H9 (cell line): ENCODE measurements at regions not wholly inside any gene's neighbourhood (a gene's known extent, or its start where the extent isn't known, plus 50 kb on each side); places are given as distances from the start of the nearest gene placed in this dataset.

Experiments used
- DNase-seq: peaks from one replicate; pipeline ENCODE4 v3.0.0-alpha.2; 2017
- H2AFZ ChIP-seq: one replicate; pipeline ENCODE4 v1.6.1; 2013; ENCODE audit warnings: mild to moderate bottlenecking, low read length, control low read depth, moderate library complexity
- H2AK5ac ChIP-seq: 2 replicates; pipeline ENCODE4 v1.6.1; 2013; ENCODE audit warnings: low read length, control low read depth, mixed read lengths; ENCODE audit not compliant: insufficient read length
- H2BK120ac ChIP-seq: one replicate; pipeline ENCODE4 v1.6.1; 2013; ENCODE audit warnings: low read depth, mild to moderate bottlenecking, low read length, control low read depth, inconsistent platforms; ENCODE audit not compliant: poor library complexity, severe bottlenecking
- H2BK12ac ChIP-seq: 2 replicates; pipeline ENCODE4 v1.6.1; 2013; ENCODE audit warnings: low read length, control low read depth, mixed read lengths, low read depth; ENCODE audit not compliant: insufficient read length
- H2BK15ac ChIP-seq: 2 replicates; pipeline ENCODE4 v1.6.1; 2013; ENCODE audit warnings: low read depth, low read length, control low read depth
- H2BK20ac ChIP-seq: one replicate; pipeline ENCODE4 v1.6.1; 2013; ENCODE audit warnings: low read depth, mild to moderate bottlenecking, low read length, control low read depth, inconsistent platforms; ENCODE audit not compliant: poor library complexity, severe bottlenecking
- H2BK5ac ChIP-seq: 2 replicates; pipeline ENCODE4 v1.6.1; 2013; ENCODE audit warnings: low read length, control low read depth, mixed read lengths; ENCODE audit not compliant: insufficient read length
- H3K14ac ChIP-seq: 2 replicates; pipeline ENCODE4 v1.6.1; 2013; ENCODE audit warnings: low read length, control low read depth; ENCODE audit not compliant: insufficient read depth
- H3K18ac ChIP-seq: 2 replicates; pipeline ENCODE4 v1.6.1; 2013; ENCODE audit warnings: low read depth, mild to moderate bottlenecking, mixed read lengths, low read length, control low read depth; ENCODE audit not compliant: insufficient read length
- H3K23ac ChIP-seq: 2 replicates; pipeline ENCODE4 v1.6.1; 2013; ENCODE audit warnings: low read length, control low read depth, mixed read lengths, low read depth; ENCODE audit not compliant: insufficient read length
- H3K23me2 ChIP-seq: 2 replicates; pipeline ENCODE4 v1.6.1; 2013; ENCODE audit warnings: low read depth, mild to moderate bottlenecking, mixed read lengths, low read length, control low read depth; ENCODE audit not compliant: insufficient read length, poor library complexity, severe bottlenecking
- H3K27ac ChIP-seq: 2 replicates; pipeline ENCODE4 v1.5.1; 2013; ENCODE audit warnings: low read length, control low read depth, mixed read lengths, low read depth; ENCODE audit not compliant: insufficient read length
- H3K27me3 ChIP-seq: 2 replicates; pipeline ENCODE4 v1.6.1; 2013; ENCODE audit warnings: low read length, control low read depth, inconsistent platforms; ENCODE audit not compliant: insufficient read depth
- H3K4ac ChIP-seq: 2 replicates; pipeline ENCODE4 v1.6.1; 2013; ENCODE audit warnings: low read depth, mild to moderate bottlenecking, control low read depth, inconsistent platforms, low read length, moderate library complexity
- H3K4me1 ChIP-seq: 2 replicates; pipeline ENCODE4 v1.6.1; 2013; ENCODE audit warnings: low read length, control low read depth, inconsistent platforms; ENCODE audit not compliant: insufficient read depth
- H3K4me2 ChIP-seq: 2 replicates; pipeline ENCODE4 v1.6.1; 2013; ENCODE audit warnings: low read length, control low read depth, mixed read lengths; ENCODE audit not compliant: insufficient read length, insufficient read depth
- H3K56ac ChIP-seq: 2 replicates; pipeline ENCODE4 v1.6.1; 2013; ENCODE audit warnings: low read depth, mild to moderate bottlenecking, mixed read lengths, low read length, control low read depth; ENCODE audit not compliant: insufficient read length
- H3K79me1 ChIP-seq: 2 replicates; pipeline ENCODE4 v1.6.1; 2013; ENCODE audit warnings: low read depth, mild to moderate bottlenecking, moderate library complexity, low read length, control low read depth, inconsistent platforms; ENCODE audit not compliant: insufficient read depth, poor library complexity, severe bottlenecking
- H3K79me2 ChIP-seq: 2 replicates; pipeline ENCODE4 v1.6.1; 2013; ENCODE audit warnings: low read length, control low read depth, inconsistent platforms; ENCODE audit not compliant: insufficient read depth
- H3K9ac ChIP-seq: 2 replicates; pipeline ENCODE4 v1.6.1; 2013; ENCODE audit warnings: low read length, control low read depth, mixed read lengths; ENCODE audit not compliant: insufficient read length; ENCODE audit errors: extremely low read depth
- H3K9me3 ChIP-seq: one replicate; pipeline ENCODE4 v1.6.1; 2013; ENCODE audit warnings: low read depth, low read length, inconsistent platforms; ENCODE audit not compliant: control insufficient read depth
- H3T11ph ChIP-seq: one replicate; pipeline ENCODE4 v1.6.1; 2013; ENCODE audit warnings: mild to moderate bottlenecking, low read length, control low read depth, inconsistent platforms
- H4K20me1 ChIP-seq: one replicate; pipeline ENCODE4 v1.6.1; 2013; ENCODE audit not compliant: control insufficient read depth, insufficient read length, insufficient read depth
- H4K5ac ChIP-seq: 2 replicates; pipeline ENCODE4 v1.6.1; 2013; ENCODE audit warnings: low read depth, mild to moderate bottlenecking, mixed read lengths, low read length, control low read depth; ENCODE audit not compliant: insufficient read length
- H4K8ac ChIP-seq: replicated peaks from 2 replicates; pipeline ENCODE4 v1.6.1; 2013; ENCODE audit warnings: low read length, control low read depth, mixed read lengths, low read depth; ENCODE audit not compliant: insufficient read length
- H4K91ac ChIP-seq: 2 replicates; pipeline ENCODE4 v1.6.1; 2013; ENCODE audit warnings: low read depth, mild to moderate bottlenecking, moderate library complexity, mixed read lengths, low read length, control low read depth; ENCODE audit not compliant: insufficient read length
- H3K27ac Mint-ChIP-seq, 3 experiments: 2 replicates in 2 of 3; 3 replicates in 1 of 3; pipeline ENCODE4 v1.8.0; 2020 to 2021; ENCODE audit warnings: mixed read lengths in 3 of 3, mild to moderate bottlenecking in 1 of 3, moderate library complexity in 1 of 3
- H3K27me3 Mint-ChIP-seq: 2 replicates; pipeline ENCODE4 v1.8.0; 2021; ENCODE audit warnings: low read depth, mild to moderate bottlenecking, moderate library complexity, mixed read lengths
- H3K36me3 Mint-ChIP-seq, 3 experiments: 2 replicates in 2 of 3; 3 replicates in 1 of 3; pipeline ENCODE4 v1.8.0; 2020 to 2021; ENCODE audit warnings: low read depth in 3 of 3, mixed read lengths in 3 of 3; ENCODE audit not compliant: insufficient read depth in 1 of 3
- H3K4me1 Mint-ChIP-seq, 2 experiments: 2 replicates each; pipeline ENCODE4 v1.8.0; 2020; ENCODE audit warnings: mixed read lengths in 2 of 2
- H3K4me3 Mint-ChIP-seq, 2 experiments: 2 replicates in 1 of 2; 3 replicates in 1 of 2; pipeline ENCODE4 v1.8.0; 2020 to 2021; ENCODE audit warnings: mild to moderate bottlenecking in 2 of 2, mixed read lengths in 2 of 2, moderate library complexity in 1 of 2
- H3K9me3 Mint-ChIP-seq, 2 experiments: 2 replicates in 1 of 2; 3 replicates in 1 of 2; pipeline ENCODE4 v1.8.0; 2020; ENCODE audit warnings: mild to moderate bottlenecking in 2 of 2, mixed read lengths in 2 of 2, moderate library complexity in 1 of 2
- WGBS: extraction: QIAGEN DNeasy Blood & Tissue Kit; methylation state at CpG from one replicate; pipeline ENCODE4 v1.1.7; 2013; ENCODE audit warnings: missing lambda C conversion rate, low lambda C conversion rate, mixed read lengths; ENCODE audit not compliant: insufficient read length; ENCODE audit errors: extremely low coverage; 5-methylcytosine and 5-hydroxymethylcytosine counted together
- TF ChIP-seq, protein P1 (sequence below): fragments of 200-600 bp; sonication (generic); conservative IDR thresholded peaks from 3 replicates; pipeline ENCODE4 v1.8.0; 2021; ENCODE audit warnings: antibody characterized with exemption, mild to moderate bottlenecking

DNA sequence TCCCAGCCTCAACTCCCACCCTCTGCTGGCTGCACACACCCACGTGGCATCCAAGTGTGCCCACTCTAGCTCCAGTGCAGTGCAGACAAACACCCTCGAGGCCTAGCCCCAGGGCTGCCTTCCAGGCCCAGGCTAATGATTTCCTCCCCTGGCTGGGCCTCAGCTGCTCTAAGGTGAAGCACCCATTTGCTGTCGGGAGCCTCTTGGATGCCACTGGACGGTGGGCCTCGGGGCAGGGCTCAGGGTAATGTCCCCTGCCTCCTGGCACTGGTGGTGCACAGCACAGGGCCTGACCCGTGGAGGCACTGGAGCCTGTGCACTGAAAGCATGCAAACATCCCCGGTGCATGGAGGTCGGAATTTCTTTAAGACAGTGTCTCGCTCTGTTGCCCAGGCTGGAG, 635.2 kb downstream of the TBC1D22A start:
- H4K5ac ChIP-seq: no peak overlapping the region

More for the DNA sequence above, 635.2 kb downstream of the TBC1D22A start:
- Histone ChIP-seq H2BK20ac (no peak overlapping the region), H3K23ac (no peak overlapping the region), H2BK12ac (no peak overlapping the region), H2AK5ac (no peak overlapping the region), H3K9me3 (peaks cover 97% of the 10 kb centered on the region), H2BK5ac (no peak overlapping the region), H3K4me2 (no peak overlapping the region), H3K9ac (no peak overlapping the region), H3K4ac (no peak overlapping the region), H3K79me2 (no peaks in the 10 kb centered on the region), H2AFZ (no peak overlapping the region), H3K56ac (no peak overlapping the region), H4K8ac (no peak overlapping the region), H3K18ac (no peak overlapping the region), H2BK15ac (no peak overlapping the region), H3K79me1 (no peaks in the 10 kb centered on the region), H3K4me1 (no peaks in the 10 kb centered on the region), H3T11ph (no peak overlapping the region), H3K27me3 (no peaks in the 10 kb centered on the region), H3K23me2 (no peaks in the 10 kb centered on the region), H4K20me1 (no peaks in the 10 kb centered on the region), H2BK120ac (no peak overlapping the region), H3K27ac (no peak overlapping the region), H3K14ac (no peak overlapping the region), H4K91ac (no peak overlapping the region)
- TF ChIP-seq, protein P1, sequence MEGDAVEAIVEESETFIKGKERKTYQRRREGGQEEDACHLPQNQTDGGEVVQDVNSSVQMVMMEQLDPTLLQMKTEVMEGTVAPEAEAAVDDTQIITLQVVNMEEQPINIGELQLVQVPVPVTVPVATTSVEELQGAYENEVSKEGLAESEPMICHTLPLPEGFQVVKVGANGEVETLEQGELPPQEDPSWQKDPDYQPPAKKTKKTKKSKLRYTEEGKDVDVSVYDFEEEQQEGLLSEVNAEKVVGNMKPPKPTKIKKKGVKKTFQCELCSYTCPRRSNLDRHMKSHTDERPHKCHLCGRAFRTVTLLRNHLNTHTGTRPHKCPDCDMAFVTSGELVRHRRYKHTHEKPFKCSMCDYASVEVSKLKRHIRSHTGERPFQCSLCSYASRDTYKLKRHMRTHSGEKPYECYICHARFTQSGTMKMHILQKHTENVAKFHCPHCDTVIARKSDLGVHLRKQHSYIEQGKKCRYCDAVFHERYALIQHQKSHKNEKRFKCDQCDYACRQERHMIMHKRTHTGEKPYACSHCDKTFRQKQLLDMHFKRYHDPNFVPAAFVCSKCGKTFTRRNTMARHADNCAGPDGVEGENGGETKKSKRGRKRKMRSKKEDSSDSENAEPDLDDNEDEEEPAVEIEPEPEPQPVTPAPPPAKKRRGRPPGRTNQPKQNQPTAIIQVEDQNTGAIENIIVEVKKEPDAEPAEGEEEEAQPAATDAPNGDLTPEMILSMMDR: no peak
- Mint-ChIP-seq H3K27ac (no peak overlapping the region), H3K4me1 (no peaks in the 10 kb centered on the region), H3K4me3 (no peak overlapping the region), H3K9me3 (peaks cover 85 to 97% of the 10 kb centered on the region in 2 experiments), H3K27me3 (peaks cover 3% of the 10 kb centered on the region), H3K36me3 (peaks cover 6 to 30% (median 12%) of the 10 kb centered on the region in 3 experiments; a peak in 6 of 7 replicates)
- no peak for DNase-seq
- no CpG with 5 or more reads among the region's 9 CpGs for WGBS
